Trophoblast cell (in vitro differentiated cells and primary cell): ENCODE measurements at regions not wholly inside any gene's neighbourhood (a gene's known extent, or its start where the extent isn't known, plus 50 kb on each side); places are given as distances from the start of the nearest gene placed in this dataset.

Experiments
- DNase-seq, 2 donors: peaks; one replicate each; pipeline ENCODE4 v3.0.0-alpha.2; 2016
- H2AFZ ChIP-seq: 2 replicates; pipeline ENCODE4 v1.6.1; 2013; ENCODE audit warnings: low read length, moderate library complexity, mild to moderate bottlenecking; ENCODE audit not compliant: insufficient read depth, poor library complexity
- H2AK5ac ChIP-seq: 2 replicates; pipeline ENCODE4 v1.6.1; 2013; ENCODE audit warnings: mild to moderate bottlenecking, low read length
- H2BK120ac ChIP-seq: 2 replicates; pipeline ENCODE4 v1.6.1; 2013; ENCODE audit warnings: low read length, mild to moderate bottlenecking, moderate library complexity; ENCODE audit not compliant: insufficient read depth, poor library complexity
- H2BK12ac ChIP-seq: 2 replicates; pipeline ENCODE4 v1.6.1; 2013; ENCODE audit warnings: mild to moderate bottlenecking, low read length, moderate library complexity
- H2BK5ac ChIP-seq: 2 replicates; pipeline ENCODE4 v1.6.1; 2013; ENCODE audit warnings: low read length, low read depth, moderate library complexity, mild to moderate bottlenecking; ENCODE audit not compliant: poor library complexity
- H3K14ac ChIP-seq: 2 replicates; pipeline ENCODE4 v1.6.1; 2013; ENCODE audit warnings: mild to moderate bottlenecking, low read length
- H3K18ac ChIP-seq: 2 replicates; pipeline ENCODE4 v1.6.1; 2013; ENCODE audit warnings: mild to moderate bottlenecking, low read length
- H3K23ac ChIP-seq: 2 replicates; pipeline ENCODE4 v1.6.1; 2013; ENCODE audit warnings: low read length
- H3K27ac ChIP-seq: 2 replicates; pipeline ENCODE4 v1.5.1; 2013; ENCODE audit warnings: low read depth, mild to moderate bottlenecking, inconsistent platforms, low read length, moderate library complexity
- H3K27me3 ChIP-seq: 2 replicates; pipeline ENCODE4 v1.6.1; 2013; ENCODE audit warnings: inconsistent platforms, mild to moderate bottlenecking, low read length, moderate library complexity; ENCODE audit not compliant: insufficient read depth
- H3K36me3 ChIP-seq, 2 experiments: 1 replicate in 1 of 2; 2 replicates in 1 of 2; pipeline ENCODE4 v1.6.1; 2013; ENCODE audit warnings: low read length in 2 of 2, mild to moderate bottlenecking in 2 of 2, moderate library complexity in 1 of 2; ENCODE audit not compliant: insufficient read depth in 2 of 2, control insufficient read depth in 1 of 2
- H3K4ac ChIP-seq: 2 replicates; pipeline ENCODE4 v1.6.1; 2013; ENCODE audit warnings: low read depth, mild to moderate bottlenecking, low read length, moderate library complexity
- H3K4me1 ChIP-seq, 2 experiments: 1 replicate in 1 of 2; 2 replicates in 1 of 2; pipeline ENCODE4 v1.6.1; 2013; ENCODE audit warnings: low read length in 2 of 2, mild to moderate bottlenecking in 2 of 2, moderate library complexity in 1 of 2; ENCODE audit not compliant: insufficient read depth in 2 of 2, control insufficient read depth in 1 of 2
- H3K4me2 ChIP-seq: 2 replicates; pipeline ENCODE4 v1.6.1; 2013; ENCODE audit warnings: inconsistent platforms, mild to moderate bottlenecking, low read length, moderate library complexity
- H3K4me3 ChIP-seq: 2 replicates; pipeline ENCODE4 v1.5.1; 2013; ENCODE audit warnings: mild to moderate bottlenecking, low read depth, low read length, inconsistent platforms
- H3K79me1 ChIP-seq: one replicate; pipeline ENCODE4 v1.6.1; 2013; ENCODE audit warnings: low read length
- H3K79me2 ChIP-seq: 2 replicates; pipeline ENCODE4 v1.6.1; 2013; ENCODE audit warnings: low read length, mild to moderate bottlenecking; ENCODE audit not compliant: control insufficient read depth, insufficient read depth, poor library complexity
- H3K9ac ChIP-seq: 2 replicates; pipeline ENCODE4 v1.6.1; 2013; ENCODE audit warnings: mild to moderate bottlenecking, low read length
- H3K9me3 ChIP-seq: 2 replicates; pipeline ENCODE4 v1.6.1; 2013; ENCODE audit warnings: low read depth, mild to moderate bottlenecking, control low read depth, inconsistent platforms, low read length; ENCODE audit not compliant: insufficient read depth
- H4K12ac ChIP-seq: 2 replicates; pipeline ENCODE4 v1.6.1; 2013; ENCODE audit warnings: low read depth, mild to moderate bottlenecking, low read length, moderate library complexity
- H4K8ac ChIP-seq: 2 replicates; pipeline ENCODE4 v1.6.1; 2013; ENCODE audit warnings: low read depth, mild to moderate bottlenecking, low read length, moderate library complexity
- H4K91ac ChIP-seq: one replicate; pipeline ENCODE4 v1.6.1; 2013; ENCODE audit warnings: low read depth, mild to moderate bottlenecking, low read length, moderate library complexity
- WGBS: extraction: QIAGEN DNeasy Blood & Tissue Kit; methylation state at CpG from one replicate; pipeline ENCODE4 v1.1.7; 2013; ENCODE audit warnings: missing lambda C conversion rate; ENCODE audit not compliant: insufficient read length, insufficient coverage; ENCODE audit errors: extremely low coverage; 5-methylcytosine and 5-hydroxymethylcytosine counted together

DNA sequence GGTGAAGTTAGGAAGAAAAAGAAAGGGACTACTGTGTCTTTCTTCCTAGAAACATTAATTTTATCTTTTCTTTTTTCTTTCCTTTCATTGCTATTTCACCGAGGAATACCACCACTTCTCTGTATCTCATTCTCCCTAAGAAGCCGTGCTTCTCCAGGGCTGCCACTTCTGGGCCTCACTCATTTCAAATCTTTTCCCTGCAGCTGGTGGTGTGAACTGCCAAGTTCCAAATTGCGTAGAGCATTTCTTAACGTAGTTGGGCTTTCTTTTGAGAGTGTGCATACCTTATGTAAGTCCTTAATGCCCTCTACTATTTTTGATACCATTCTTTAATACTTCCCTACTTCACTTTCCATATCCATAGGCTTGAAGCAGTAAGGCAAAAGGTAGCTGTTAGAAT is 66.7 kb upstream of the CYP1B1 start:
- Histone ChIP-seq H3K4me1 (peaks cover 4 to 7% of the 10 kb centered on the region in 2 experiments), H2AK5ac (no peak overlapping the region), H4K12ac (no peak overlapping the region), H3K79me2 (no peaks in the 10 kb centered on the region), H2BK12ac (no peak overlapping the region), H3K27ac (no peak overlapping the region), H3K18ac (no peak overlapping the region), H3K4me3 (no peak overlapping the region), H3K79me1 (peaks cover 12% of the 10 kb centered on the region), H4K91ac (no peak overlapping the region), H3K4me2 (no peak overlapping the region), H3K14ac (no peak overlapping the region), H2AFZ (no peak overlapping the region), H3K4ac (no peak overlapping the region), H3K36me3 (no peaks in the 10 kb centered on the region), H2BK5ac (no peak overlapping the region), H3K9ac (no peak overlapping the region), H2BK120ac (no peak overlapping the region), H3K23ac (no peak overlapping the region), H3K27me3 (no peaks in the 10 kb centered on the region), H4K8ac (no peak overlapping the region), H3K9me3 (peaks cover 2% of the 10 kb centered on the region)
- no peak for DNase-seq
- WGBS = no CpG with 5 or more reads among the region's 4 CpGs

DNA sequence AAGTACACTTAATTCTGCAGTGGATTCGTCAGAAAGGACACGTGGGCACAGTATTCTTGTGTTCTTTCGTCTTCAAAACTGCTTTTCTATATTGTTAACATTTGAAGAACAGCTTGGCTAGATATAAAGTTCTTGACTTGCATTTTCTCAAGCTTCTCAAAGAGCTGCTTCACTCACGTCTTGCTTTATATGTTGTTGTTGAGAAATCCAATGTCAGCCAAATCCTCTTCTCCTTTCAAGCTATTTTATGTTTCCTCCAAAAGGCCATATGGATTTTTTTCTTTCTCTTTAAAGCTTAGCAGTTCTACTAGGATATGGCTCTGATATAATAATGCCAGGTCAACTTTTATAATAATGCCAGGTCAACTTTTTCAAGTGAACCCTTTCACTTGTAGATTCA is 65.5 kb upstream of the CYP1B1 start:
- H3K79me2 ChIP-seq = no peaks in the 10 kb centered on the region
- no peak overlapping the region for H3K4me2 ChIP-seq
- H3K4ac ChIP-seq = no peak overlapping the region
- no peaks in the 10 kb centered on the region for H3K27me3 ChIP-seq
- no peak overlapping the region for H4K91ac ChIP-seq
- H2BK5ac ChIP-seq = no peak overlapping the region
- H3K9ac ChIP-seq = no peak overlapping the region
- H3K9me3 ChIP-seq = peaks cover 2% of the 10 kb centered on the region
- no peaks in the 10 kb centered on the region for H3K36me3 ChIP-seq
- WGBS = no CpG with 5 or more reads among the region's 4 CpGs
- H3K14ac ChIP-seq = no peak overlapping the region
- H3K79me1 ChIP-seq = peaks cover 7% of the 10 kb centered on the region
- H2AFZ ChIP-seq = no peak overlapping the region
- H3K4me1 ChIP-seq = peaks cover 3 to 4% of the 10 kb centered on the region in 2 experiments
- no peak for DNase-seq
- no peak overlapping the region for H2BK120ac ChIP-seq
- H3K23ac ChIP-seq = no peak overlapping the region
- no peak overlapping the region for H4K8ac ChIP-seq
- H3K4me3 ChIP-seq = no peak overlapping the region
- H4K12ac ChIP-seq = no peak overlapping the region
- no peak overlapping the region for H3K27ac ChIP-seq
- H3K18ac ChIP-seq = no peak overlapping the region
- H2BK12ac ChIP-seq = no peak overlapping the region
- H2AK5ac ChIP-seq = no peak overlapping the region

DNA sequence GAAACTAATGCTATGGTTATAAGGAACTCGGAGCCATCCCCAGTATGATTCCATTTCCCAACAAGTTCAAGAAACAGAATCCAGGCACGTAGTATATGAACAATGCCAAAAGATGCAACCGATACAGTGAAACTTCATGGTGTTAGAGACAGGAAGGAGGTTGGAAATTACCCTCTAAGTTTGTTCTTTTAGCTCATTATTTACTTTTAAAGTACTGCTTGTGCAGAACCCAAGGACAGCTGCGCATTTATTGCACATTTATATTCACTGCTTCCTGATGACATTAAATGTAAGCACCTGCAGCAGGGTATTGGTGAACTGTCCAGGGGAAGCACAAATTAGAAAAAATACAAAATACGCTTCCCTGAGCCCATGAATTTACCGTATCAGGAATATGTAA is 63.0 kb upstream of the CYP1B1 start:
- Histone ChIP-seq H3K27ac (no peak overlapping the region), H3K79me1 (no peaks in the 10 kb centered on the region), H3K4ac (no peak overlapping the region), H3K23ac (no peak overlapping the region), H3K9ac (no peak overlapping the region), H4K8ac (no peak overlapping the region), H3K14ac (no peak overlapping the region), H3K9me3 (peaks cover 2% of the 10 kb centered on the region), H3K4me3 (no peak overlapping the region), H2BK120ac (no peak overlapping the region), H3K27me3 (no peaks in the 10 kb centered on the region), H2AK5ac (no peak overlapping the region), H3K18ac (no peak overlapping the region), H2BK12ac (no peak overlapping the region), H2AFZ (no peak overlapping the region), H3K4me2 (no peak overlapping the region), H3K36me3 (no peaks in the 10 kb centered on the region), H2BK5ac (no peak overlapping the region), H3K4me1 (no peaks in the 10 kb centered on the region), H4K91ac (no peak overlapping the region), H3K79me2 (no peaks in the 10 kb centered on the region), H4K12ac (no peak overlapping the region)
- WGBS = no CpG with 5 or more reads among the region's 6 CpGs
- no peak for DNase-seq

DNA sequence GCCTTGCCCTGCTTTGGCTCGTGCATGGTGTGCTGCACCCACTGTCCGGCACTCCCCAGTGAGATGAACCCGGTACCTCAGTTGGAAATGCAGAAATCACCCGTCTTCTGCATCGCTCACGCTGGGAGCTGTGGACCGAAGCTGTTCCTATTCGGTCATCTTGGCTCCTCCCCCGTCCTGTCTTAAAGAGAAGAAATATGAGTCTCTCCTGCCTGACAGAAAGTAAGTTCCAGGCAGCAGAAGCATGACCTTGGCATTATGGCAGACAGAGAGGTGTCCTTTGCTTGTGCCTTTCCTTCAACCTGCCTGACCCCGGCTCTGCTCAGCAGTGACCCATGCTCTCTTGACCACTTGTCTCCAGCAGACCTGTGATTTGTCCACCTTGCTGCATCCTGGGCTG is 62.5 kb upstream of the CYP1B1 start:
- H3K9me3 ChIP-seq = peaks cover 2% of the 10 kb centered on the region
- H3K27ac ChIP-seq = no peak overlapping the region
- no peak overlapping the region for H2BK5ac ChIP-seq
- H2AK5ac ChIP-seq = no peak overlapping the region
- H3K4me3 ChIP-seq = peak overlapping the region; percentile 23
- no peak overlapping the region for H3K4me2 ChIP-seq
- no peaks in the 10 kb centered on the region for H3K4me1 ChIP-seq
- no peak overlapping the region for H3K4ac ChIP-seq
- no peak overlapping the region for H4K8ac ChIP-seq
- H2BK12ac ChIP-seq = no peak overlapping the region
- no peak overlapping the region for H2AFZ ChIP-seq
- H3K18ac ChIP-seq = no peak overlapping the region
- H3K79me2 ChIP-seq = no peaks in the 10 kb centered on the region
- H3K36me3 ChIP-seq = no peaks in the 10 kb centered on the region
- DNase-seq = no peak
- no peak overlapping the region for H4K12ac ChIP-seq
- no peak overlapping the region for H3K14ac ChIP-seq
- no peak overlapping the region for H4K91ac ChIP-seq
- H3K9ac ChIP-seq = no peak overlapping the region
- H3K23ac ChIP-seq = no peak overlapping the region
- no peaks in the 10 kb centered on the region for H3K79me1 ChIP-seq
- no peak overlapping the region for H2BK120ac ChIP-seq
- no peaks in the 10 kb centered on the region for H3K27me3 ChIP-seq
- WGBS = no CpG with 5 or more reads among the region's 10 CpGs
